HG03139 (cell line): ENCODE measurements at regions not wholly inside any gene's neighbourhood (a gene's known extent, or its start where the extent isn't known, plus 50 kb on each side); places are given as distances from the start of the nearest gene placed in this dataset.

Experiments
- ATAC-seq: cut with Tn5 transposase; IDR thresholded peaks from one replicate; pipeline ENCODE4 v1.9.1; 2021; ENCODE audit not compliant: unreplicated experiment

DNA sequence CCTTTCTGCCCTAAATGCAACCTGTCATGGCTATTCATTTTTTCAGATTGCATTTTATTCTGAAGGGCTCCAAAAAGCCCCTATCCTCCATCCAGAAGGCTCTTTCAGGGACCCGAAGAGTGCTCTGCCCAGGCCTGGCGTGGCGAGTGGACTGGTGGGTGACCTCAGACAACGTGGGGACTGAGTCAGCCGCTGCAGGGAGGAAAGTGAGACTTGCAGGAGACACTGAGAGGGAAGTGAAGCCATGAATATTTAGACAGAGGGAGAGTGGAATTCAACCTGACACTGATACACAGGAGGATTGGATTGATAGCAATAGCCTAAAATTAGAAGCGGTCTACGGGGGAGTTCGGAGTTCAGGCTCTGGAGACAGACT, 63.6 kb upstream of the SIX2 start:
- no peak for ATAC-seq

DNA sequence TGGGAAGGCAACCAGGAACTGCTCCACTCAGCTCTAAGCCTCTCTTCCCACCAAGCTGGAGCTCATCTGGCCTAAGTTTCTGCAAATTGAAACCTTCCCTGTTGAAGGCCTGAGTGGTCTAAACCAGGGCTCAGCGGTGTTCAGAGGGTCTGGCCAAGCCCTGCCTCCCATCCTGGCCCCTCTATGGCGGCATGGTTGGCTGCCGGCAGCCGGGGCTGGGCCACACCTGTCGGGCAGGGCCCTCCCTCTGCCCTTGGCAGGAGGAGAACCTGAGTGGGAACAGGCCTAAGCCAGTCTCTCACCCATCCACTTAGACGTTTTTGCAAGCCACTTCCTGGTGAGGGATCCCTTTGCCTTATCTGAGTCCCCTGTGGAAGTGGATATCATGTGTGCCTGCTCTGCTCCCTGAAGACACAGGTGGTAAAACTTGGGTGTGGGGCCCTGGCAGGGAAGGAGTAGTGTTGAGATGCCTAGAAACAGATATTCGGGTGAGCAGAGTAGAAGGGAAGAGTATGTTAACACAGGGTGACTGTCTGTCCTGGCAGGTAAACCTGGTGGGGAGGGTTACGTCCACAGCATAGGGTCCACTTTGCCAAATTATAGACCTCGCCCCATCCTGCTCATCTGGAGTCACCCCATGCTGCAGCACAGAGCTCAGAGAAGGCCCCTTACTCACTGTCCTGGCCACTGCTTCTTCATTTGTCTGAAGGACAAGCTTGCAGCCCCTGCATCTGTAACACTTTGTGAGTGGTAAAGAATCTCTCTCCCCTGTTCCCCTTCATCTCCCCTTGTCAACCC, 63.0 kb upstream of the SIX2 start:
- no peak for ATAC-seq

DNA sequence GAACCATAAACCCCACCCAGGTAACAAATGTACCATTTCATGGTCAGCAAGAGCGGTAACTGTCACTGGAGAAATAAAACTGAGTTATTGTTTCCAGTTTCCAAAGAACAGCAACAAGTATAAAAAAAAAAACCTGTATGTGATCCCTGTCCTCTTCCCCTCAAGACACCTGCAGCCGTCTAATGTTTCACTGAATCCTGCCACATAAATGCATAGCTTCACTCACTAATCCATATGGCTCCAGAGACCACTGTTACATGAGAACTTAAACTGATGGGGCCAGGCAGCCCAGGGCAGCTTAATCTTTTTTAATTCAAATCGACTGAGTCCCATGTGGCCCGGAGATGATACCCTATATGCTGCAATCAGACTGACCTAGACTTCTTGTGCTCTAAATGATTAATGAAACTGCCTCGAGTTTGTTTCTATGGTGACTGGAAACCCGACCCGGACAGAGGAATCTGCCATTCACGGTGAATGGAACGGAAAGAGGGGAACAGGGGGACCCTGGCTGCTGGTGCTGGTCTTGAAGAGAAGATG, 60.9 kb upstream of the SIX2 start:
- ATAC-seq: no peak

DNA sequence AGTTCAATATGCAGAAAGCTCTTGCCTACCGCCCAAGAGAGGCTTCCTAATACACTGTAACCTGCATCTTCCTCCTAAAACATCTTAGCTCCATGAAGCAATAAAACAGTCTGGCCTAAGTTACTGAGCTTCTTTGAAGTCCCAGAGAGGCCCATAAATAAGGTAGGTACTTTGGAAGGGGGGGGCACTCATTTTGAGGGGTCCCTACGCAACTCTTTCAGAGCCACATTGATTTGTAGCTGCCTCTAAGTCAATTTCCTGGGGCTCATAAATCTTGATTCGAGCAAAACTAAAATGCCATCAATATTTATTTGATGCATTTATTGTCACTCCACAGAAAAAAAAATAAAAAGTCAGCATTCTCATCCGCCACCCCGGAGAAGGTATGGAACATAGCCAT, 60.4 kb upstream of the SIX2 start:
- no peak for ATAC-seq

DNA sequence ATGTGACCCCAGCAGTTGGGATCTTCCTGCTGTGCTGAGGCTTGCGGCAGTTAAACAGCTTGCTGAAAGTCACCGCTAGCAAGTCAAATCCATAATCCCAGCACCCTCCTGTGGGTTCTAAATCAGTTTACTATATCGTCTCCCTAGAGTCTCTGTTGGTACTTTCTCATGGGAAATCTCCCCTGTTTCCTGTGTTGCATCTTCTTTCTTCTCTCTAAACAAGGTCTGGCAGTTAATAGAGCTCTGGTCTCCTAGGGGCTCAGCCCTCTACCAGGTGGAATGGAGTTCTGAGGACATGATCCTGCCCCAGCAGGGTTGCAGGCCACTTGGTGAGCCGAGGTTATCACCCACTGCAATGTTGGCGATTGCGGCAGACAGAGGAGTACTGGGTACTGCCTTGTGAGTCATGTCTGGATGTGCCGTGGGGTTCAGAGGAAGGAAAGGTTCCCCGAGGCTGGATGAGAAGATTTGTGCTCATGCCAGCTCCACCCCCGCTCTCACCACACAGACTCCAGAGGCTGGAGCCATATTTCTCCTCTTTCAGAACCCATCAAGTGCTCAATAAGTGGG, 59.4 kb upstream of the SIX2 start:
- no peak for ATAC-seq

DNA sequence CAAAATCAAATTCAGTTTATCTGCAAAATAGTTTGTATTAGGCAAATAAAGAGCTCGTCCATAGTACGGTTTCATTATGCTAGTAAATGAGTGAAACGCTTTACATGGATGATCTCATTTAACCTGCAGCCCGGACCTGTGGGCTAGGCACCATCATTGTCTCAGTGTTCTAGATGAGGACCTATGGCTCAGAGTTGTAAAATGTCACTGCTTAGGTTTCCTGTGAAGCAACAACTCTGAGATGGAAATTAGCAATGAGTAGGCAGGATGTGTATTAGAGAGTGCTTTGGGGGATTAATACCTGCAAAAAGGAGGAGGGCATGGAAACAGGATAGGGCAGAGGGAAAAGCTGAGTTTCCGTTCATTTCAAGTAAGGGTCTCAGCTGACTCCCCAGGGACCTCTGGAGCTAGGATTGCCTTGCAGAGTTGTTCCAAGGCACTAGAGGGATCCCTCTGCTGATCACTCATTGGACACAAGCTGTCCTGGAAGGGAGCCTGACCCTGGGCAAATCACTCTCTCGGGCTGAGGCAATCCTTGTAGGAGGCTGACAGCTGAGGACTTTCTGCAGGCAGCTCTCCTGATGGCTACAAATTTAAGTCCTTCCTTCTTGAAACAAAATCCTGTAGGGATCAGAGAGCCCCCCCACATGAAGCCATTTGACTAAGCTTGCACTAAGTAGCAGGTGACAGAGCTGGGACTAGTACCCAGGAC, 58.8 kb upstream of the SIX2 start:
- no peak for ATAC-seq
